A172 (cell line): ENCODE measurements at regions not wholly inside any gene's neighbourhood (a gene's known extent, or its start where the extent isn't known, plus 50 kb on each side); places are given as distances from the start of the nearest gene placed in this dataset.

Experiments
- DNase-seq: peaks from one replicate; pipeline ENCODE4 v3.0.0-alpha.2; 2015; ENCODE audit warnings: low spot score

GRCh38 chr7:47147213-47147631 is 434.7 kb downstream of the TNS3 start:
- DNase-seq: no peak

- DNase-seq: no peak
Measured at GRCh38 chr7:47145982-47146381, 435.9 kb downstream of the TNS3 start.

DNA sequence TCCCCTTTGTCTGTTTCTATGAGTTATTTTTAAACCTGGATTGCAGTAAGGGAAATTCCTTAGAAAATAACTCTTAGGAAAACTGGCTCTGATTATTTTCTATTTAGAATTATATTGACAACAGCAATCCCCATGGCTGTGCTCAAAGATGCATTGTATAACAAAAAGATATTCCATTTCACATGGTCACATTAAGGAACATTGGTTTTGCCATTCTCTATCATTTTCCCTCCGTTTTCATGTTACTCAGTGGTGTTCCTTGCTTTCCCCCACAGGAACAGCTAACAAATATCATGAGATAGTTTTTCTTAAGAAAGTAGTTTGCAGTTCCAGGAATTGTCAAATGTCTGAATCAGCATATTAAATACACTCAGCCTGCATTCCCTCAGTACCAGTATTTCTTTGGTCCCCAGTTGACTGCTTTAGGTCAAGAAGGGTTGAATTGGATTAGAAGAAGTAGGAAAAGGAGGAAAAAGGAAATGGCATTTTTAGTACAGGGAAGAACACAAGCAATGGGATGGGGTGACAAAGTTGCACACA is 436.7 kb downstream of the TNS3 start:
- DNase-seq: no peak

DNA sequence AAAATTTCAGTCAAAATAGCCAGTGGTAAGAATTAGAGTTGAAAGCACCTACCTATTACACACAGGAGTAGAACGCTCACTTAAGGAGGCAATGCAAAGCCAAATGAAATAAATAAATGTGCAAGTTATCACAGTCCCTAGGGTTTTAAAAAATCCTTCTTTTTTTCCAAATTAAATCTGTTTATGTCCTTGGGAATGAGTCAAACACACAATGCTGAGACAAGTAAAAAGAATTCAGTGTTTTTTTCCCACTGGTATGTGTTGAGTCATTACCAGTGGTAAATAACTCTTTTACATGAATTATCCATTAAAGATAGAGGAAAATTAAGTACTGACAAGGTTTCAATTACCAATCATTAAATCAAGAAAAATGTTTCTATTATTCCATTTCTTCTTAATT is 438.6 kb downstream of the TNS3 start:
- peak; percentile 41 for DNase-seq

GRCh38 chr7:47142867-47143175 is 439.1 kb downstream of the TNS3 start:
- DNase-seq: no peak

DNA sequence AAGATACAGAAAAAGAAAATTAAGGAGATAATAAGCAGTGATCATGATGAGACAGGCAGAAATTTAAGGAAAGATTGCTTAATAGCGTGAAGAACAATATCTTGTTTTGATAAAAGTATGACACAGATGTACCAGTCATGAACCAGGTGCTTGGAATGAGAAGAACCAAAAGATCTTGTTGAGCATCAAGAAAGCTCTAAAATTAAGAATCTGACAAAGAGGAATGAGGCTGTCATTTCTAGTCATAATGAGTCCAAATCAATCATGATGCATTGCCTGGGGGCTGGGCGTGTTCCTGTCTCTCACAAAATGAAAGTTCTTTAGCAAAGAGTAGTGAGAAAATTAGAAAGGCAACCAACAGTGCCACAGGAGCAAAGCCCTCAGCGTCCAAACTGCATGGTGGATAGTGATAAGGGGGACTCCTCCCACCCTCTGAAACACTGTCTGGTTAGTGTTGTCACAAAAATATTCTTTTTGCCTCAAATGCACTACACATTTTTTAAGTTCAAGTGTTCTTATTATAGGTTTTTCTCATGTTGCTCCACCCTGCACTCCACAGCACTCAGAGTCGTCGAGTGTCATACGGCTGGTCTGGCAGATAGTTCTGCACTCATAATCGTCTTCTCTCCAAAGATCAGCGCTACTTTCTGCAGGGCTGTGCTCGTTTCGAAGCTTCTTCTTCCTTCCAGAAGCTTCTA is 439.6 kb downstream of the TNS3 start:
- DNase-seq: no peak

DNA sequence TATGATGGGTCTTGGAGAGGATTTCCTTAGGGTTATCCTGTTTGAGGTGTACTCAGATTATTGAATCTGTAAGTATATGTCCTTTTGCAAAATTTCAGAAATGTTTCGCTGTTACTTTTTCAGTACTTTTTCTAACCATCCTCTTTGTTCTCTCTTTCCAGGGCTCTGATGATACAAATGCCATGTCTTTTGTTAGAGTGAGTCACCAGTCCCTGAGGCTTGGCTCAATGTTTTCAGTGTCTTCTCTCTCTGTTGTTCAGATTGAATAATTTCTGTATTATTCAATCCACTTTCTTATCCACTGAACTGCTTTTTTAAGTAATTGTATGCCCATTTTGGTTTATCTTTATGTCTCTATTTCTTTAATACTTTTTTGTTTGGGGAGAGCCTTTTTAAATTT is 449.4 kb downstream of the TNS3 start:
- no peak for DNase-seq

GRCh38 chr7:47128700-47129099 is 453.2 kb downstream of the TNS3 start:
- no peak for DNase-seq

DNA sequence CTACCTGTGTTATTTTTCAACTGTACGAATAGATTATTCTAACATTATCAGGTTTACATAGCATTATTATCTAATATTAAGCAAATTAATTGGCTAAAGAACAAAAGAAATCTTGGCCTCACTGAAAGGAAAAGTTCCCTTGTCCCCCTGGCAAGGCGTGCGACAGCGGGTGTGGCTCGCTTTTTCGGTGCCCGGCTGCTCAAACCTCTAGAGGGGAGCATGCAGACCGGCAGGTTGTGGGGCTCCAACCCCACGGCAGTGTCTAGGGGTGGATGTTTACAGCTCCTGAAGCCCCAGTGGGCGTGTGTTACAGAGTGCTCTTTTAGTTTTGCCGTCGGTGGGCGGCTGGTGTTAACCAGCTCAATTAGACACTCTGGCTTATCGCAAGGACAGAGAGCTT is 456.4 kb downstream of the TNS3 start:
- DNase-seq: no peak

GRCh38 chr7:47119261-47119865 is 462.5 kb downstream of the TNS3 start:
- no peak for DNase-seq

- no peak for DNase-seq
Measured at GRCh38 chr7:47104206-47104549, 477.7 kb downstream of the TNS3 start.

DNA sequence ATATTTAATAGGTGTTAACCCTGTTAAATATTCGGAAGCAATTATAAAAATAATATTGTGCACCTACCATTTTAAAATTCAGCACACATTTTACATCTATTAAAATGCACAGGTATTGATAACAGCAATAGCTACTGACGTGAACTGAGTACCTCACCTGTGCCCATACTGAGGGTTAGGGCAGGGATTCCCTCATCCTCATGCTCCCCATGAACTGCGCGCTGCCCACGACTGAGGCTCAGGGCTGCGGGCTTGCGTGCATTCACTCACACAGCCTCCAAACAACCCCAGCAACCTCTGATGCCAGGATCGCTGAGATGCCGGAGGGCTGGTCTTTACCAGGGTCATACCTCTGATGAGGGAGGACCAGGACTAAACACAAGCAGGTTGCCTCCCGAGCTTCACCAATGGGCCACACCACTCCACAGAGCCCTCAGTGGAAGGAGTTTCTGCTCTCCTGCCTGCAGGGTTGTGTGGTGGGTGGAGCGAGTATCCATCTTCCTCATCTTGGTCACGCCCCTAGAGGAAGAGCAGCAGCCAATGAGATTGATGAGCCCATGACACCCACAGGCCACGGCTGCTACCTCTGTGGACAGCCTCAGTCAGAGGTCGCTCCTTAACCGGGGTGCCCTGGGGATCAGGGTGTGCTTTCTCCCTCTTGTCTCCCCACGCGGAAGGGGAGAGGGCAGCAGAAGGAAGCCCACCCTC is 478.3 kb downstream of the TNS3 start:
- no peak for DNase-seq

GRCh38 chr7:47102331-47102841 is 479.5 kb downstream of the TNS3 start:
- no peak for DNase-seq

DNA sequence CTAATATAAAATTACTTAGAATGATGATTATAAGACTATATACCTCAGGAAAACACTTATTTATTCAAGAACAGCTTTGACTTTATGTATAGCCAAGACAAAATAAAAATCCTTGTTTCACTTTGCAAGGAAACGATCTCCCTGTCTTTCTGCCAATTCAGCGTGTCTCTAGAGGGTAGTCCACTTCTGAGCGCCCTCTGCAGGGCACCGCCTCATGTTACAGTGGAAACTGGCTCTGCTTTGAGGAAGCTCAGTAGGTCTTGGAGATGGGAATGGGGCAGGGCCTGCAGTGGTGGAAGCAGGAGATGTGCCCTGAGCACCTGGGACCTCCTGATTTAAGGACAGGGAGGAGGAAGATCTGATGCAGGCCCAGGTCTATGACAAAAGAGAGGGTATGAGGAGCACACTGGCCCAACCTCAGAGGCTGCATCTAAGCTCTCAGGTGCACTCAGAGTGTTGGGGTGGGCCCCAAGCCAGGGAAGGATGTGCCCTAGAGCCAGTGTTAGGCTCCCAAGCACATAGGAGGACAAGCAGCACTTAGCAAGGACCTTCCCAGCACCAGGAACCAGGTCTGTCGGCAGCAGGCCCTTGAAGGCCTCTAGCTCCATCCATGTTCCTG is 481.0 kb downstream of the TNS3 start:
- DNase-seq: peak; percentile 80

GRCh38 chr7:47100148-47100816 is 481.6 kb downstream of the TNS3 start:
- DNase-seq: no peak

DNA sequence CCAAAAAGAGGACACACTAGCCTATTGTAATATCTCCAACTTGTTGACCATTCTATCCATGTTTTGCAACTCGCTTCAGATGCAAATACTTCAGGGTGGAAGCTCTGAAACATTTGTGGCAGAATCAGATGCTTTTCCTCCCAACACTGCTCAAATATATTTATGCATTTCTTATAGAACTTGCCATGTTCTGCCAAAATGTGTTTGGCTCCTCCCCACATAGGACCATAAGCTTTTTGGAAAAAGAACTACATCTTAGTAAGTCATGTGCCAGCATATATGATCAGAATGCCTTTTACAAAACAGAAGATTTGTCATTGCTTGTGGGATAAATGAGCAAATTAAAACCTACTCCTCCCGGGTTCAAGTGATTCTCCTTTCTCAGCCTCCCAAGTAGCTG is 484.5 kb downstream of the TNS3 start:
- DNase-seq: no peak

DNA sequence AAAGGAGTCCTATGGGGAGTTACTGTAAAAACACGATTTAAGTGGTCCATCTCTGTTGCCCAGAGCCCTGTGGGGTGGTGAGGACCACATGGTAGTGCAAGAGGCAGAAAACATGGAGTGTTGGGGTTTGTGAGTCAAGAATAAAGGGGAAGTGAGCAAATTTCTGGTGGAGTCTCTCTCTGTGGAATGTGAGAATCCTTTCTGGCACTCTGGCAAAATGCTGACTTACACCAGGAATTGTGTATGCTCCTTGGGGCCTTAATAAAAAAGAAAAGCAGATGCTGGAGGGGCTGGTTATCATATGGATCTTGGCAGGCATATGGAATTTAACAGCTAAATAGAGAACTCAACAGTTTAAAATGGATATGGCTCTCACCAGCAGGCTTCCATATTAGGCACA is 486.0 kb downstream of the TNS3 start:
- DNase-seq: no peak

DNA sequence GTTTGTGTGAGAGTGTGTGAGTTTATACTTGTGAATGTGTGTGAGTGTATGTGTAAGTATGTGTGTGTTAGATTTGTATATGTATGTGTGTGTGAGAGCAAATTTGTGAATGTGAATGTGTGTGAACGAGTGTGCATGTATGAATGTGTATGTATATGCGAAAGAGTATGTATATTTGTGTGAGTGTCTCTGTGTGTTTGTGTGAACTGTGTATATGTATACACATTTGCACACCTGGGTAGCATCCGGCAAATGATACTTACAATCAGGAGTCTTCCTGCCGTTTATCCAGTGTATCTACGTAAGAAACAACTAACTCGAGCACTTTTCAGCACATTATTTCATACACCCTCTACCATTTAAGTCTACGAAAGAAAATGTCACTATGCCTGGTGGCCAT is 487.4 kb downstream of the TNS3 start:
- DNase-seq: no peak

- DNase-seq: no peak
Measured at GRCh38 chr7:47093320-47094234, 488.3 kb downstream of the TNS3 start.

DNA sequence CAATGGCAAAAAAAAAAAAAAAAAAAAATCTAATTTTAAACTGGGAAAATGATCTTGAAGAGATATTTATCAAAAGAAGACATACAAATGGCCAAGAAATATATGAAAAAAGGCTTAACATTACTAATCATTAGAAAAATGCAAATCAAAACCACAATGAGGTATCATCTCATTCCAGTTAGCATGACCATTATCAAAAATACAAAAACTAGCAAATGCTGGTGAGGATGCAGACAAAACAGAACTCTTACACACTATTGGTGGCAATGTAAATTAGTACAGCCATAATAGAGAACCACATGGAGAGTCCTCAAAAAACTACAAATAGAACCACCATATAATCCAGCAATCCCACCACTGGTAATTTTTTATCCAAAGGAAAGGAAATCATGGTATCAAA is 489.6 kb downstream of the TNS3 start:
- no peak for DNase-seq

GRCh38 chr7:47091141-47091540 is 490.8 kb downstream of the TNS3 start:
- DNase-seq: no peak
